WTC11 (cell line): ENCODE measurements at regions not wholly inside any gene's neighbourhood (a gene's known extent, or its start where the extent isn't known, plus 50 kb on each side); places are given as distances from the start of the nearest gene placed in this dataset.

Source experiments
- ATAC-seq: fragments of 200-7000 bp; cut with Tn5 transposase; 2 replicates; pipeline ENCODE4 v1.10.0; 2021; ENCODE audit warnings: mild to moderate bottlenecking, moderate library complexity
- CTCF ChIA-PET: fragments of 300-600 bp; sonication (Branson Sonifier 250); formaldehyde crosslinking; loops from one replicate; lab custom pipeline; 2021; ENCODE audit warnings: antibody characterized with exemption; lab: Charles Lee
- POLR2A ChIA-PET: fragments of 350-600 bp; sonication (Branson Sonifier 250); formaldehyde crosslinking; loops from one replicate; lab custom pipeline; 2021; ENCODE audit warnings: antibody characterized with exemption; lab: Charles Lee
- DNase-seq: peaks from one replicate; pipeline ENCODE4 v3.0.0; 2021; ENCODE audit warnings: low spot score
- H3K27ac Mint-ChIP-seq: 2 replicates; pipeline ENCODE4 v1.8.0; 2021; ENCODE audit warnings: mixed read lengths
- H3K27me3 Mint-ChIP-seq: 2 replicates; pipeline ENCODE4 v1.8.0; 2021; ENCODE audit warnings: low read depth, mild to moderate bottlenecking, moderate library complexity, mixed read lengths
- H3K36me3 Mint-ChIP-seq: 2 replicates; pipeline ENCODE4 v1.8.0; 2021; ENCODE audit warnings: mixed read lengths
- H3K4me1 Mint-ChIP-seq: 2 replicates; pipeline ENCODE4 v1.8.0; 2022; ENCODE audit warnings: mixed read lengths
- H3K4me3 Mint-ChIP-seq: 2 replicates; pipeline ENCODE4 v1.8.0; 2021; ENCODE audit warnings: mild to moderate bottlenecking, moderate library complexity, mixed read lengths
- H3K9me3 Mint-ChIP-seq: 2 replicates; pipeline ENCODE4 v1.8.0; 2021; ENCODE audit warnings: mixed read lengths
- ARID4B ChIP-seq: sonication (generic); formaldehyde crosslinking; IDR thresholded peaks from 2 replicates; pipeline ENCODE4 v1.8.0; 2023; ENCODE audit warnings: missing genetic modification reagents, mild to moderate bottlenecking, borderline replicate concordance
- ATF1 ChIP-seq: sonication (generic); formaldehyde crosslinking; IDR thresholded peaks from 2 replicates; pipeline ENCODE4 v1.8.1; 2023; ENCODE audit warnings: mild to moderate bottlenecking, moderate library complexity, missing genetic modification reagents
- ATF3 ChIP-seq: sonication (generic); formaldehyde crosslinking; conservative IDR thresholded peaks from 2 replicates; pipeline ENCODE4 v1.8.1; 2022; ENCODE audit warnings: mild to moderate bottlenecking, missing genetic modification reagents
- CREB1 ChIP-seq: sonication (generic); formaldehyde crosslinking; IDR thresholded peaks from 2 replicates; pipeline ENCODE4 v1.8.0; 2023; ENCODE audit warnings: mild to moderate bottlenecking, missing genetic modification reagents
- CREM ChIP-seq: sonication (generic); formaldehyde crosslinking; IDR thresholded peaks from 2 replicates; pipeline ENCODE4 v1.8.1; 2022; ENCODE audit warnings: mild to moderate bottlenecking, missing genetic modification reagents, moderate library complexity
- GABPB1 ChIP-seq: sonication (generic); formaldehyde crosslinking; IDR thresholded peaks from 2 replicates; pipeline ENCODE4 v1.8.1; 2023; ENCODE audit warnings: mild to moderate bottlenecking, missing genetic modification reagents
- HMGA2 ChIP-seq: fragments of 250-450 bp; sonication (Bioruptor Pico); IDR thresholded peaks from 2 replicates; pipeline ENCODE4 v1.4.0; 2021; ENCODE audit warnings: mild to moderate bottlenecking, moderate library complexity
- IRF2 ChIP-seq: sonication (generic); formaldehyde crosslinking; IDR thresholded peaks from 2 replicates; pipeline ENCODE4 v1.8.0; 2022; ENCODE audit warnings: low read depth, missing genetic modification reagents, borderline replicate concordance
- MYBL2 ChIP-seq: sonication (generic); formaldehyde crosslinking; IDR thresholded peaks from 2 replicates; pipeline ENCODE4 v1.8.1; 2023; ENCODE audit warnings: mild to moderate bottlenecking, moderate library complexity, missing genetic modification reagents
- RORB ChIP-seq: fragments of 250-450 bp; sonication (Bioruptor Pico); IDR thresholded peaks from 2 replicates; pipeline ENCODE4 v1.9.0; 2021; ENCODE audit warnings: mild to moderate bottlenecking
- USF1 ChIP-seq: sonication (generic); formaldehyde crosslinking; IDR thresholded peaks from 2 replicates; pipeline ENCODE4 v1.8.0; 2022; ENCODE audit warnings: mild to moderate bottlenecking, missing genetic modification reagents
- ZNF121 ChIP-seq: sonication (generic); formaldehyde crosslinking; IDR thresholded peaks from 2 replicates; pipeline ENCODE4 v1.8.0; 2023; ENCODE audit warnings: missing genetic modification reagents
- ZNF263 ChIP-seq: sonication (generic); formaldehyde crosslinking; IDR thresholded peaks from 2 replicates; pipeline ENCODE4 v1.8.1; 2022; ENCODE audit warnings: low read depth, mild to moderate bottlenecking, moderate library complexity, missing genetic modification reagents
- ZNF423 ChIP-seq: fragments of 250-450 bp; sonication (Bioruptor Pico); IDR thresholded peaks from 2 replicates; pipeline ENCODE4 v2.1.2; 2022; ENCODE audit warnings: mild to moderate bottlenecking, moderate library complexity
- ZNF425 ChIP-seq: fragments of 250-450 bp; sonication (Bioruptor Pico); conservative IDR thresholded peaks from 2 replicates; pipeline ENCODE4 v1.9.0; 2021; ENCODE audit warnings: mild to moderate bottlenecking
- TF ChIP-seq, protein P1 (sequence below): sonication (generic); formaldehyde crosslinking; IDR thresholded peaks from 2 replicates; pipeline ENCODE4 v1.8.0; 2022; ENCODE audit warnings: mild to moderate bottlenecking, missing genetic modification reagents
- TF ChIP-seq, protein P2 (sequence below): sonication (generic); formaldehyde crosslinking; IDR thresholded peaks from 2 replicates; pipeline ENCODE4 v1.8.1; 2023; ENCODE audit warnings: mild to moderate bottlenecking, missing genetic modification reagents, moderate library complexity
- TF ChIP-seq, protein P3 (sequence below): fragments of 250-450 bp; sonication (Bioruptor Pico); IDR thresholded peaks from 2 replicates; pipeline ENCODE4 v1.9.0; 2021; ENCODE audit warnings: moderate library complexity, mild to moderate bottlenecking, inconsistent platforms, borderline replicate concordance
- TF ChIP-seq, protein P4 (sequence below): sonication (generic); formaldehyde crosslinking; IDR thresholded peaks from 2 replicates; pipeline ENCODE4 v1.8.1; 2022; ENCODE audit warnings: missing genetic modification reagents, borderline replicate concordance

GRCh38 chr3:159340877-159341500 is 539.1 kb downstream of the MFSD1 start:
- Mint-ChIP-seq H3K36me3 (peaks cover 4% of the 10 kb centered on the region), H3K9me3 (peaks cover 21% of the 10 kb centered on the region), H3K4me3 (no peak overlapping the region), H3K27me3 (no peaks in the 10 kb centered on the region; the same call in 1 of the 2 replicates), H3K4me1 (no peaks in the 10 kb centered on the region), H3K27ac (no peak overlapping the region)
- DNase-seq (no peak), ATAC-seq (peak; percentile 62)
- no peak for TF ChIP-seq ZNF425
- no peak for TF ChIP-seq IRF2 (CRISPR knock-in tag)
- TF ChIP-seq, protein P1, sequence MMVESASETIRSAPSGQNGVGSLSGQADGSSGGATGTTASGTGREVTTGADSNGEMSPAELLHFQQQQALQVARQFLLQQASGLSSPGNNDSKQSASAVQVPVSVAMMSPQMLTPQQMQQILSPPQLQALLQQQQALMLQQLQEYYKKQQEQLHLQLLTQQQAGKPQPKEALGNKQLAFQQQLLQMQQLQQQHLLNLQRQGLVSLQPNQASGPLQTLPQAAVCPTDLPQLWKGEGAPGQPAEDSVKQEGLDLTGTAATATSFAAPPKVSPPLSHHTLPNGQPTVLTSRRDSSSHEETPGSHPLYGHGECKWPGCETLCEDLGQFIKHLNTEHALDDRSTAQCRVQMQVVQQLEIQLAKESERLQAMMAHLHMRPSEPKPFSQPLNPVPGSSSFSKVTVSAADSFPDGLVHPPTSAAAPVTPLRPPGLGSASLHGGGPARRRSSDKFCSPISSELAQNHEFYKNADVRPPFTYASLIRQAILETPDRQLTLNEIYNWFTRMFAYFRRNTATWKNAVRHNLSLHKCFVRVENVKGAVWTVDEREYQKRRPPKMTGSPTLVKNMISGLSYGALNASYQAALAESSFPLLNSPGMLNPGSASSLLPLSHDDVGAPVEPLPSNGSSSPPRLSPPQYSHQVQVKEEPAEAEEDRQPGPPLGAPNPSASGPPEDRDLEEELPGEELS (CRISPR knock-in tag): no peak
- no peak for TF ChIP-seq ZNF121
- no peak for TF ChIP-seq ATF1 (CRISPR knock-in tag)
- TF ChIP-seq, protein P2, sequence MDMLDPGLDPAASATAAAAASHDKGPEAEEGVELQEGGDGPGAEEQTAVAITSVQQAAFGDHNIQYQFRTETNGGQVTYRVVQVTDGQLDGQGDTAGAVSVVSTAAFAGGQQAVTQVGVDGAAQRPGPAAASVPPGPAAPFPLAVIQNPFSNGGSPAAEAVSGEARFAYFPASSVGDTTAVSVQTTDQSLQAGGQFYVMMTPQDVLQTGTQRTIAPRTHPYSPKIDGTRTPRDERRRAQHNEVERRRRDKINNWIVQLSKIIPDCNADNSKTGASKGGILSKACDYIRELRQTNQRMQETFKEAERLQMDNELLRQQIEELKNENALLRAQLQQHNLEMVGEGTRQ (CRISPR knock-in tag): no peak
- TF ChIP-seq, protein P3, sequence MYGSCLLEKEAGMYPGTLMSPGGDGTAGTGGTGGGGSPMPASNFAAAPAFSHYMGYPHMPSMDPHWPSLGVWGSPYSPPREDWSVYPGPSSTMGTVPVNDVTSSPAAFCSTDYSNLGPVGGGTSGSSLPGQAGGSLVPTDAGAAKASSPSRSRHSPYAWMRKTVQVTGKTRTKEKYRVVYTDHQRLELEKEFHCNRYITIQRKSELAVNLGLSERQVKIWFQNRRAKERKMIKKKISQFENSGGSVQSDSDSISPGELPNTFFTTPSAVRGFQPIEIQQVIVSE (CRISPR knock-in tag): no peak
- POLR2A ChIA-PET: no interaction called here
- CTCF ChIA-PET: interaction anchor here (0.6 to 1.3 kb wide), 2 partner anchors 11 to 19 kb away, joined by 3 to 6 read pairs; no protein-coding TSS in a partner anchor

GRCh38 chr3:159346271-159346903 is 544.5 kb downstream of the MFSD1 start:
- Mint-ChIP-seq H3K4me3 (no peak overlapping the region), H3K9me3 (no peaks in the 10 kb centered on the region), H3K27me3 (no peaks in the 10 kb centered on the region), H3K27ac (no peak overlapping the region), H3K4me1 (no peaks in the 10 kb centered on the region), H3K36me3 (no peaks in the 10 kb centered on the region)
- ATAC-seq (no peak), DNase-seq (no peak)
- POLR2A ChIA-PET: no interaction called here
- CTCF ChIA-PET: interaction anchor here (0.7 kb wide), 1 partner anchor 24 kb away, joined by 3 read pairs; no protein-coding TSS in a partner anchor
- TF ChIP-seq CREM (CRISPR knock-in tag) (no peak), ATF3 (CRISPR knock-in tag) (no peak), ZNF423 (CRISPR knock-in tag) (no peak), ARID4B (CRISPR knock-in tag) (no peak), HMGA2 (no peak), ZNF121 (no peak), CREB1 (CRISPR knock-in tag) (no peak), ZNF263 (CRISPR knock-in tag) (no peak), GABPB1 (no peak), MYBL2 (CRISPR knock-in tag) (no peak), RORB (CRISPR knock-in tag) (no peak), USF1 (no peak)
- TF ChIP-seq, protein P4, sequence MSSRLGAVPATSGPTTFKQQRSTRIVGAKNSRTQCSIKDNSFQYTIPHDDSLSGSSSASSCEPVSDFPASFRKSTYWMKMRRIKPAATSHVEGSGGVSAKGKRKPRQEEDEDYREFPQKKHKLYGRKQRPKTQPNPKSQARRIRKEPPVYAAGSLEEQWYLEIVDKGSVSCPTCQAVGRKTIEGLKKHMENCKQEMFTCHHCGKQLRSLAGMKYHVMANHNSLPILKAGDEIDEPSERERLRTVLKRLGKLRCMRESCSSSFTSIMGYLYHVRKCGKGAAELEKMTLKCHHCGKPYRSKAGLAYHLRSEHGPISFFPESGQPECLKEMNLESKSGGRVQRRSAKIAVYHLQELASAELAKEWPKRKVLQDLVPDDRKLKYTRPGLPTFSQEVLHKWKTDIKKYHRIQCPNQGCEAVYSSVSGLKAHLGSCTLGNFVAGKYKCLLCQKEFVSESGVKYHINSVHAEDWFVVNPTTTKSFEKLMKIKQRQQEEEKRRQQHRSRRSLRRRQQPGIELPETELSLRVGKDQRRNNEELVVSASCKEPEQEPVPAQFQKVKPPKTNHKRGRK: no peak
